ENCODE measurements at regions not wholly inside any gene's neighbourhood (a gene's known extent, or its start where the extent isn't known, plus 50 kb on each side); places are given as distances from the start of the nearest gene placed in this dataset.

DNA sequence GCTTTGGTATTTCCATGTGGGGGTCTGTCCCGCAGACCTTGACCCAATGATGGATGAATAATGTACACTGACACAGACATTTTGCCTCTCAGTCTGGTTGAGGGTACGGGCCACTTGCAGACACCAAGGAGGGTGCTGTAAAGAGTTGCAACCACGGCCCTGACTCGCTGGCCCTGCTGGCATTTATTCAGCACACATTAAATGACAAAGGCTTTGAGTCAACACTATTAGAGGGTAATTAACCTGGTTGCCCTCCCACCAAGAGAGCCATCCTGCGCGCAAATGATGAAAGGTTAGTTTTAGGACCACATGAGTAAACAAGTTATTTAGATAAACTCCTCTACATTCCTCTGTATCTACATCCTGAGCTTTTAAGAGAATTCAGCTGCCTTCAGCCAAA lies 308.9 kb upstream of the MMS22L start:
- Mint-ChIP-seq H3K9me3 (ENCODE audit: unreplicated experiment) (no peaks in the 10 kb centered on the region), H3K27me3 (ENCODE audit: low read depth, unreplicated experiment) (peaks cover 4% of the 10 kb centered on the region), H3K4me1 (ENCODE audit: low read depth, unreplicated experiment) (peaks cover 12% of the 10 kb centered on the region), H3K36me3 (ENCODE audit: low read depth, unreplicated experiment) (no peaks in the 10 kb centered on the region), H3K27ac (ENCODE audit: unreplicated experiment) (no peak overlapping the region), H3K4me3 (ENCODE audit: unreplicated experiment) (no peak overlapping the region)
- H3K79me2 ChIP-seq (ENCODE audit: insufficient read depth, low read length) = no peaks in the 10 kb centered on the region
- H3K9ac ChIP-seq (ENCODE audit: low read length) = no peak overlapping the region
- H3K9me3 ChIP-seq (ENCODE audit: insufficient read depth, low read depth, low read length) = no peaks in the 10 kb centered on the region
- no peak overlapping the region for H2AFZ ChIP-seq (ENCODE audit: low read depth, low read length)
- H3K4me2 ChIP-seq (ENCODE audit: low read length) = no peak overlapping the region
- no peaks in the 10 kb centered on the region for H4K20me1 ChIP-seq (ENCODE audit: insufficient read depth, low read length)
- DNase-seq (ENCODE audit: low read depth) (no peak), FAIRE-seq (no peak)
- H3K36me3 ChIP-seq (ENCODE audit: insufficient read depth, low read length) = no peaks in the 10 kb centered on the region
- H3K4me1 ChIP-seq (ENCODE audit: insufficient read depth, low read length) = peaks cover 4% of the 10 kb centered on the region
- TF ChIP-seq, protein P1, sequence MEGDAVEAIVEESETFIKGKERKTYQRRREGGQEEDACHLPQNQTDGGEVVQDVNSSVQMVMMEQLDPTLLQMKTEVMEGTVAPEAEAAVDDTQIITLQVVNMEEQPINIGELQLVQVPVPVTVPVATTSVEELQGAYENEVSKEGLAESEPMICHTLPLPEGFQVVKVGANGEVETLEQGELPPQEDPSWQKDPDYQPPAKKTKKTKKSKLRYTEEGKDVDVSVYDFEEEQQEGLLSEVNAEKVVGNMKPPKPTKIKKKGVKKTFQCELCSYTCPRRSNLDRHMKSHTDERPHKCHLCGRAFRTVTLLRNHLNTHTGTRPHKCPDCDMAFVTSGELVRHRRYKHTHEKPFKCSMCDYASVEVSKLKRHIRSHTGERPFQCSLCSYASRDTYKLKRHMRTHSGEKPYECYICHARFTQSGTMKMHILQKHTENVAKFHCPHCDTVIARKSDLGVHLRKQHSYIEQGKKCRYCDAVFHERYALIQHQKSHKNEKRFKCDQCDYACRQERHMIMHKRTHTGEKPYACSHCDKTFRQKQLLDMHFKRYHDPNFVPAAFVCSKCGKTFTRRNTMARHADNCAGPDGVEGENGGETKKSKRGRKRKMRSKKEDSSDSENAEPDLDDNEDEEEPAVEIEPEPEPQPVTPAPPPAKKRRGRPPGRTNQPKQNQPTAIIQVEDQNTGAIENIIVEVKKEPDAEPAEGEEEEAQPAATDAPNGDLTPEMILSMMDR (IDR thresholded peaks at IDR 0.05; ENCODE audit: insufficient read depth, low read depth, low read length) = no peak
- TF ChIP-seq EZH2 (IDR thresholded peaks at IDR 0.05; ENCODE audit: insufficient read depth, low read length) = no peak
- H3K4me3 ChIP-seq (ENCODE audit: insufficient read depth, low read depth, low read length) = no peak overlapping the region
- H3K27me3 ChIP-seq (ENCODE audit: insufficient read depth, low read length) = no peaks in the 10 kb centered on the region
- H3K27ac ChIP-seq (ENCODE audit: low read depth, low read length) = no peak overlapping the region

DNA sequence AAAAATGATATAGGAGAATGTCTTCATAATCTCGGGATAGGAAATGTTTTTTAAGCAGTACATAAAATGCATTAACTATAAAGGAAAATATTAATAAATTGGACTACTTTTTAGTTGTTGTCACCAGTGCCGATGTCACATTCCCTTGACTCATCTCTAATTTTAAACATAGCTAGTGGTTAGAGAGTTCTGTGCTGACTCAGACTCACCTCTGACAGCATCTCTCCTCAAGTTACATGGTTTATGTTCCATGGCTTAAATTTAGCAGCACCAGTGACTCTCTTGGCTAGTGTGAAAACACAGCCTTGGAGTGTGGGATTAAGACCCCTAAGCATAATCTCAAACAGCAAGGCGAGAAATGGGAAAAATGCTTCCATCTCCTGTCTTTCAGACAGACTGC lies 311.8 kb upstream of the MMS22L start:
- FAIRE-seq (no peak), DNase-seq (ENCODE audit: low read depth) (peak; percentile 82)
- Histone ChIP-seq H3K36me3 (ENCODE audit: insufficient read depth, low read length) (no peaks in the 10 kb centered on the region), H3K27ac (ENCODE audit: low read depth, low read length) (peak overlapping the region; percentile 26), H3K4me3 (ENCODE audit: insufficient read depth, low read depth, low read length) (no peak overlapping the region), H3K79me2 (ENCODE audit: insufficient read depth, low read length) (no peaks in the 10 kb centered on the region), H3K9ac (ENCODE audit: low read length) (no peak overlapping the region), H2AFZ (ENCODE audit: low read depth, low read length) (no peak overlapping the region), H3K4me1 (ENCODE audit: insufficient read depth, low read length) (peaks cover 4% of the 10 kb centered on the region), H4K20me1 (ENCODE audit: insufficient read depth, low read length) (no peaks in the 10 kb centered on the region), H3K9me3 (ENCODE audit: insufficient read depth, low read depth, low read length) (no peaks in the 10 kb centered on the region), H3K4me2 (ENCODE audit: low read length) (peak overlapping the region; percentile 55), H3K27me3 (ENCODE audit: insufficient read depth, low read length) (no peaks in the 10 kb centered on the region)
- Mint-ChIP-seq H3K36me3 (ENCODE audit: low read depth, unreplicated experiment) (no peaks in the 10 kb centered on the region), H3K27me3 (ENCODE audit: low read depth, unreplicated experiment) (peaks cover 5% of the 10 kb centered on the region), H3K27ac (ENCODE audit: unreplicated experiment) (no peak overlapping the region), H3K4me1 (ENCODE audit: low read depth, unreplicated experiment) (peaks cover 11% of the 10 kb centered on the region), H3K4me3 (ENCODE audit: unreplicated experiment) (no peak overlapping the region), H3K9me3 (ENCODE audit: unreplicated experiment) (no peaks in the 10 kb centered on the region)
- no peak for TF ChIP-seq EZH2 (IDR thresholded peaks at IDR 0.05; ENCODE audit: insufficient read depth, low read length)
- TF ChIP-seq, protein P1 (IDR thresholded peaks at IDR 0.05; ENCODE audit: insufficient read depth, low read depth, low read length) = no peak

DNA sequence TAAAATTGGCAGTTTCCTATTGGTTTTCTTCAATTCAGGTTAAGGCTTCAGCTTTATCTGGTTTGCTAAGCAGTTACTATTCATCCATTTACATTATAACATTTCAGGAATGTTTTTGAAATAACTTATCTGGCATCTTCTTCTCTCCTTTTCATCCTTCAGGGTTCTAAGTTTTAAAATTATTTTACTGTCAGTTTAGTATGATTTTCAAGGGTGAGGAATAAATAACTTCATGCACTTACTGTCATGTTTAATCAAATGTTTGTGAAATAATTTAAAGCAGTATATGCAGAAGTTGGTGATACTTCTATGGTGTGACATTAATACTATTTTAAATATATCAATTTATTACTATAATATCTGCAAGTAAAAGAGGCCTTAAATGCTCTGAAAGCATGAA lies 338.1 kb upstream of the MMS22L start:
- no peaks in the 10 kb centered on the region for H3K36me3 ChIP-seq (ENCODE audit: insufficient read depth, low read length)
- H2AFZ ChIP-seq (ENCODE audit: low read depth, low read length) = no peak overlapping the region
- no peak overlapping the region for H3K27ac ChIP-seq (ENCODE audit: low read depth, low read length)
- Mint-ChIP-seq H3K9me3 (ENCODE audit: unreplicated experiment) (no peaks in the 10 kb centered on the region), H3K27me3 (ENCODE audit: low read depth, unreplicated experiment) (no peaks in the 10 kb centered on the region), H3K36me3 (ENCODE audit: low read depth, unreplicated experiment) (no peaks in the 10 kb centered on the region), H3K4me1 (ENCODE audit: low read depth, unreplicated experiment) (no peaks in the 10 kb centered on the region), H3K4me3 (ENCODE audit: unreplicated experiment) (no peak overlapping the region), H3K27ac (ENCODE audit: unreplicated experiment) (no peak overlapping the region)
- H3K4me3 ChIP-seq (ENCODE audit: insufficient read depth, low read depth, low read length) = no peak overlapping the region
- FAIRE-seq (no peak), DNase-seq (ENCODE audit: low read depth) (no peak)
- no peak overlapping the region for H3K9ac ChIP-seq (ENCODE audit: low read length)
- no peaks in the 10 kb centered on the region for H3K27me3 ChIP-seq (ENCODE audit: insufficient read depth, low read length)
- no peaks in the 10 kb centered on the region for H4K20me1 ChIP-seq (ENCODE audit: insufficient read depth, low read length)
- no peak overlapping the region for H3K4me2 ChIP-seq (ENCODE audit: low read length)
- H3K4me1 ChIP-seq (ENCODE audit: insufficient read depth, low read length) = no peaks in the 10 kb centered on the region
- H3K79me2 ChIP-seq (ENCODE audit: insufficient read depth, low read length) = no peaks in the 10 kb centered on the region
- no peaks in the 10 kb centered on the region for H3K9me3 ChIP-seq (ENCODE audit: insufficient read depth, low read depth, low read length)
- TF ChIP-seq, protein P1 (IDR thresholded peaks at IDR 0.05; ENCODE audit: insufficient read depth, low read depth, low read length) = no peak
- TF ChIP-seq EZH2 (IDR thresholded peaks at IDR 0.05; ENCODE audit: insufficient read depth, low read length) = no peak
